Endodermal cell (in vitro differentiated cells): ENCODE measurements at regions not wholly inside any gene's neighbourhood (a gene's known extent, or its start where the extent isn't known, plus 50 kb on each side); places are given as distances from the start of the nearest gene placed in this dataset.

Source experiments
- DNase-seq: peaks from one replicate; pipeline ENCODE4 v3.0.0-alpha.2; 2017
- H3K27ac ChIP-seq: 2 replicates; pipeline ENCODE4 v1.5.1; 2013; ENCODE audit warnings: mild to moderate bottlenecking, low read depth, low read length, moderate library complexity
- H3K27me3 ChIP-seq: 2 replicates; pipeline ENCODE4 v1.6.1; 2013; ENCODE audit warnings: mild to moderate bottlenecking, low read length, moderate library complexity; ENCODE audit not compliant: insufficient read depth, control insufficient read depth, poor library complexity, severe bottlenecking
- H3K36me3 ChIP-seq: 2 replicates; pipeline ENCODE4 v1.7.0; 2013; ENCODE audit warnings: mild to moderate bottlenecking, low read length, moderate library complexity; ENCODE audit not compliant: control insufficient read depth, insufficient read depth
- H3K4me1 ChIP-seq: one replicate; pipeline ENCODE4 v1.7.0; 2013; ENCODE audit warnings: low read length; ENCODE audit not compliant: control insufficient read depth, insufficient read depth
- H3K4me3 ChIP-seq: 2 replicates; pipeline ENCODE4 v1.5.1; 2013; ENCODE audit warnings: mild to moderate bottlenecking, low read length, moderate library complexity
- H3K9ac ChIP-seq: 2 replicates; pipeline ENCODE4 v1.6.1; 2013; ENCODE audit warnings: mild to moderate bottlenecking, low read length, moderate library complexity; ENCODE audit not compliant: poor library complexity, severe bottlenecking; ENCODE audit errors: extremely low read depth
- H3K9me3 ChIP-seq: 2 replicates; pipeline ENCODE4 v1.6.1; 2013; ENCODE audit warnings: mild to moderate bottlenecking, low read length, moderate library complexity; ENCODE audit not compliant: control insufficient read depth
- H3K27ac Mint-ChIP-seq: 2 replicates; pipeline ENCODE4 v1.8.0; 2020; ENCODE audit warnings: mixed read lengths
- H3K27me3 Mint-ChIP-seq: 2 replicates; pipeline ENCODE4 v1.8.0; 2021; ENCODE audit warnings: mild to moderate bottlenecking, mixed read lengths; ENCODE audit not compliant: insufficient read depth
- H3K36me3 Mint-ChIP-seq: 2 replicates; pipeline ENCODE4 v1.8.0; 2020; ENCODE audit warnings: low read depth, mixed read lengths
- H3K4me1 Mint-ChIP-seq: 2 replicates; pipeline ENCODE4 v1.8.0; 2020; ENCODE audit warnings: mixed read lengths
- H3K4me3 Mint-ChIP-seq: 2 replicates; pipeline ENCODE4 v1.8.0; 2020; ENCODE audit warnings: mild to moderate bottlenecking, moderate library complexity, mixed read lengths
- H3K9me3 Mint-ChIP-seq: 2 replicates; pipeline ENCODE4 v1.8.0; 2020; ENCODE audit warnings: mild to moderate bottlenecking, mixed read lengths
- CTCF ChIP-seq: fragments of 200-600 bp; sonication (generic); conservative IDR thresholded peaks from 2 replicates; pipeline ENCODE4 v1.5.0; 2021; ENCODE audit warnings: antibody characterized with exemption, mild to moderate bottlenecking
- WGBS, 2 experiments: methylation state at CpG; one replicate each; pipeline versions ENCODE4 v1.1.5 to v1.1.7; 2013; ENCODE audit warnings: missing lambda C conversion rate in 2 of 2, mixed read lengths in 1 of 2; ENCODE audit not compliant: insufficient coverage in 1 of 2, insufficient read length in 1 of 2; 5-methylcytosine and 5-hydroxymethylcytosine counted together

GRCh38 chr4:173696011-173696410, 166.0 kb upstream of the HAND2 start:
- Mint-ChIP-seq H3K27ac (no peak overlapping the region), H3K4me3 (no peak overlapping the region), H3K27me3 (no peaks in the 10 kb centered on the region), H3K36me3 (no peaks in the 10 kb centered on the region), H3K4me1 (no peaks in the 10 kb centered on the region), H3K9me3 (no peaks in the 10 kb centered on the region)
- no peak overlapping the region for H3K9ac ChIP-seq
- 77 to 93% methylated on average over 5 of the region's 5 CpGs for whole genome bisulfite sequencing, 2 experiments
- no peak overlapping the region for H3K4me3 ChIP-seq
- no peaks in the 10 kb centered on the region for H3K27me3 ChIP-seq
- H3K27ac ChIP-seq, result no peak overlapping the region
- no peaks in the 10 kb centered on the region for H3K4me1 ChIP-seq
- no peaks in the 10 kb centered on the region for H3K9me3 ChIP-seq
- no peaks in the 10 kb centered on the region for H3K36me3 ChIP-seq
- no peak for TF ChIP-seq CTCF
- DNase-seq, result no peak

GRCh38 chr4:173685831-173686210, 155.8 kb upstream of the HAND2 start:
- no peaks in the 10 kb centered on the region for H3K27me3 ChIP-seq
- no peak overlapping the region for H3K27ac ChIP-seq
- H3K27ac Mint-ChIP-seq, result no peak overlapping the region
- H3K4me1 ChIP-seq, result no peaks in the 10 kb centered on the region
- H3K27me3 Mint-ChIP-seq, result peaks cover 6% of the 10 kb centered on the region
- H3K4me3 ChIP-seq, result no peak overlapping the region
- no peaks in the 10 kb centered on the region for H3K9me3 ChIP-seq
- no peaks in the 10 kb centered on the region for H3K9me3 Mint-ChIP-seq
- no peak for DNase-seq
- H3K36me3 ChIP-seq, result no peaks in the 10 kb centered on the region
- no peaks in the 10 kb centered on the region for H3K4me1 Mint-ChIP-seq
- H3K4me3 Mint-ChIP-seq, result no peak overlapping the region
- H3K9ac ChIP-seq, result no peak overlapping the region
- H3K36me3 Mint-ChIP-seq, result no peaks in the 10 kb centered on the region
- TF ChIP-seq CTCF, result no peak

GRCh38 chr4:173685165-173685830, 155.3 kb upstream of the HAND2 start:
- Histone ChIP-seq H3K9ac (no peak overlapping the region), H3K9me3 (no peaks in the 10 kb centered on the region), H3K4me1 (no peaks in the 10 kb centered on the region), H3K36me3 (no peaks in the 10 kb centered on the region), H3K4me3 (no peak overlapping the region), H3K27me3 (no peaks in the 10 kb centered on the region), H3K27ac (no peak overlapping the region)
- 91 to 97% methylated on average over 4 to 9 of the region's 9 CpGs for WGBS, 2 experiments
- Mint-ChIP-seq H3K27me3 (peaks cover 6% of the 10 kb centered on the region), H3K36me3 (no peaks in the 10 kb centered on the region), H3K4me3 (no peak overlapping the region), H3K27ac (no peak overlapping the region), H3K4me1 (no peaks in the 10 kb centered on the region), H3K9me3 (no peaks in the 10 kb centered on the region)
- TF ChIP-seq CTCF, result no peak
- DNase-seq, result no peak
